ENCODE measurements at regions not wholly inside any gene's neighbourhood (a gene's known extent, or its start where the extent isn't known, plus 50 kb on each side); places are given as distances from the start of the nearest gene placed in this dataset.
A peak's percentile ranks its signal among the peaks of the same experiment; 100 is the strongest.

GRCh38 chr2:64221935-64222334 lies 77.7 kb upstream of the PELI1 start:
- DNase-seq (ENCODE audit: low read depth, low spot score), result no peak

DNA sequence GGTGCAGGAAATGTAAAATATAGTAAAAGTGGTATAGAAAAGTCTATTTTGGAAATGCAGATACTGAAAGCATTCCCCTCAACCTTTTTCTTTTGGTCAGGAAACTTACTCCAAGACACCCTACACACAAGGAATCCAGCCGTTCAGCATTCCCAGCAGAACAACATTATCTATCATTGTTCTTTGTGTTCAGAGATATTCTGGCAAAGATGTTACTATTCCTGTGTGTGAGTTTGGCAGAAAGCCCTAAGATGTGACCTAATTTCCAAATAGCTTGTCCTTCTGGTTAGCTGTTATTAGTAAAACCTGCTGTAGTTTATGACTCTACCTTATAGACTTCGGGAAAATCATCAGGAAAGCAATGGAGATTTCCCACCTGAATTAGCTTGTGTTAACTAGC lies 78.1 kb upstream of the PELI1 start:
- peak; percentile 18 for DNase-seq (ENCODE audit: low read depth, low spot score)

DNA sequence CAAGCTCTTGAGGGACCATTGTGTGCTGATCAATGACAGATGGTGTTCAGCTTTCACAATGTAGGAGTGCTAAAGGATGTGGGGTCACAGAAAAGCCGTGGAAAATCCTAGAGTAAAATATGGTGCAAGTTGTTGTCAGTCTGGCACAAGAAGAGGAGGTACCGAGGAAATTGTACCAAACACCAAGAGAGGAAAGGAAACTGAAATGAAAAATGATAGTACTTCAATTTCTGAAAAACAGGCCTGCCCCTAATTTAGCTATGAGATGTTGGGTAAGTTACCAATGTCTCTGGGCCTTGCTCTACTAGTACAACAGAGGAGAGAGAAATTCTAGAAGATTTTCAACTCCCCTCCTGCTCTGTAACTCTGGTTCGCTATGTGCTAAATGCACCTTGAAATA lies 78.8 kb upstream of the PELI1 start:
- no peak for DNase-seq (ENCODE audit: low read depth, low spot score)

GRCh38 chr2:64225491-64225890 lies 81.3 kb upstream of the PELI1 start:
- DNase-seq (ENCODE audit: low read depth, low spot score), result no peak

DNA sequence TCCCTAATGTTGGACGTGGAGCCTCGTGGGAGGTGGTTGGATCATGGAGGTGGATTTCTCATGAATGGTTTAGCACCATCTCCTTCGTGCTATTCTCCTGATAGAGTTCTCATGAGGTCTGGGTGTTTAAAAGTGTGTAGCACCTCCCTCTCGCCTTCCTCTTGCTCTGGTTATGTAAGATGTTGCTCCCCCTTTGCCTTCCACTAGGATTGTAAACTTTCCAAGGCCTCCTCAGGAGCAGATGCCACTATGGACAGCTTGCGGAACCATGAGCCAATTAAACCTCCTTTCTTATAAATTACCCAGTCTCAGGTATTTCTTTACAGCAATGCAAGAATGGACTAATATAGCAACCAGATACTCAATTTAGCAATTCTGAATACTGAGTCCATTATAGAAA lies 82.4 kb upstream of the PELI1 start:
- DNase-seq (ENCODE audit: low read depth, low spot score), result no peak

- no peak for DNase-seq (ENCODE audit: low read depth, low spot score)
Measured at GRCh38 chr2:64227603-64228125, 83.4 kb upstream of the PELI1 start.

GRCh38 chr2:64228126-64228678 lies 84.0 kb upstream of the PELI1 start:
- peak; percentile 85 for DNase-seq (ENCODE audit: low read depth, low spot score)

GRCh38 chr2:64228918-64229317 lies 84.7 kb upstream of the PELI1 start:
- no peak for DNase-seq (ENCODE audit: low read depth, low spot score)

GRCh38 chr2:64230540-64230939 lies 86.3 kb upstream of the PELI1 start:
- no peak for DNase-seq (ENCODE audit: low read depth, low spot score)

DNA sequence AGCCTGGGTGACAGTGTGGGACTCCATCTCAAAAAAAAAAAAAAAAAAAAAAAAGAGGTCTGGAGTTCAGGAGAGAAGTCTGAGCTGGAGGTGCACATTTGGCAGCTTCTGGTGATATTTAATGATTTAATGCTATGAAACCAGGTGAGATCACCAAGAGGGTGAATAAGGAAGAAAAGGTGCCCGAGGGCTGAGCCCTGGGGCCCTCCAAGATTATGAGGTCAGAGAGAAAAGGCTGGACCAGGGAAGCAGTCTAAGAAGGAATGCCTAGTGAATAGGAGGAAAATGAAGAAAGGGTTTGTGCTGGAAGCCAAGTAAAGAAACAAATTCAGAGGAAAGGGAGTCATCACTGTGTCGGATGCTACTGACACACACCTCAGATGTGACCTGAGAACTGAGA lies 88.0 kb upstream of the PELI1 start:
- no peak for DNase-seq (ENCODE audit: low read depth, low spot score)

DNA sequence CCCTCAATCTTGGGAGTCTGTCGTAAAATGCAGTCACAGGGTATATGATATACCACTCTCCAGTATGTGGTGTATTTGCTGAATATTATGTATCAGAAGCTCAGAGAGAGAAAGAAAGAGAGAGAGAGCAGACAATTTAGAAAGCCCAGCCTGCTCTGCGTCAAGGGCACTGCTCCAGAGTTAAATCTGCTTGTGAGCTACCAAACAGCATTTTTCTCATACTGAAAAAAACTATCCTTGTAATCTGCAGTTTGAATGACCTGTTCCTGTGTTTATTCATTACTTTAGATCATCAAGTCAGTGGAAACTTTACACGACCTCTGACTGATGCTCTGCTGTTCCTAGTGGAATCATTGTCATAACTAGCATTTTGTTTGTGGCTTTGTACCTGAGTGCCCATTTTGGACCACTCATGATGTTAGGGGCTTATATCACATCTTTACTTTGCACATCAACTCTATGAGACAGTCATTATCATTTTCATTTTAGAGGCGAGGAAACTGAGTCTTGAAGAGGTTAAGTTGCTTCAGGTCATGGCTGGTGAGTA lies 89.2 kb upstream of the PELI1 start:
- no peak for DNase-seq (ENCODE audit: low read depth, low spot score)

DNA sequence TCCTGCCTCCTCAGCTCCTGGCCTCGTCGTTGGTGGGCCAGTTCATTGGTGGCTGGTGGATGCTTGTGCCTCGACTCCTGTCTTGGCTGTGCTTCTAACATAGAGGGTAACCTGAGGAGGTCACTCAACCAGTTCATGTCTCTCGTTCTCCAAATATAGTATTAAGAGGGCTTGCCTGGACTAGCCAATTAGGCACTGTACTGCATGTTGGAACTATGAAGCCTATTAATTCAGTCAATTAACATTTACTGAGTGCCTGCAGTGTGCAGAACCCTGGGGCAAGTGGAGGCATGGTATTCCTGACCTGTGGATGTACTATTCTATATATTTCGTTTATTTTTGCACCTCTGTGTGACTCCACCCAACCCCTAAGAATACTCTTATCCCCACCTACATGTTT lies 89.9 kb upstream of the PELI1 start:
- no peak for DNase-seq (ENCODE audit: low read depth, low spot score)

GRCh38 chr2:64234785-64235184 lies 90.6 kb upstream of the PELI1 start:
- DNase-seq (ENCODE audit: low read depth, low spot score), result no peak

GRCh38 chr2:64237266-64237665 lies 93.0 kb upstream of the PELI1 start:
- DNase-seq (ENCODE audit: low read depth, low spot score), result no peak

DNA sequence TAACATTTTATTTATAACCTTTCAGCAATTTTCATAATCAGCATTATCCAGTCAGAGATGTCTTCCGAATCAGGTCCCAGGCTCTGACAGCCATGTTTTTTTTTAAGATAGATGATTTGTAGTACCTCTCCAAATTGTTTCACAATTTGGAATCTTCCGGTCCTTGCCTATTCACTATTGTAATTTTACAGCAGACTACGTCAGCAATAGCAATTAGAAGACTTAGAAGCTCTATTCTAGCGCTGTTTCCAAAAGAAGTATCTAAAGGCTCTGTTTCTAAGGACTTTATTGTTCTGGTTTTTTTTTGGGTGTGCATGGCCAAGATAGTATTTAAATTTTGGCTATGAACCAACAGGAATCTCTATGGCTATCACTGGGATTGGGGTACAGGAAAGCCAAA lies 94.6 kb upstream of the PELI1 start:
- no peak for DNase-seq (ENCODE audit: low read depth, low spot score)

DNA sequence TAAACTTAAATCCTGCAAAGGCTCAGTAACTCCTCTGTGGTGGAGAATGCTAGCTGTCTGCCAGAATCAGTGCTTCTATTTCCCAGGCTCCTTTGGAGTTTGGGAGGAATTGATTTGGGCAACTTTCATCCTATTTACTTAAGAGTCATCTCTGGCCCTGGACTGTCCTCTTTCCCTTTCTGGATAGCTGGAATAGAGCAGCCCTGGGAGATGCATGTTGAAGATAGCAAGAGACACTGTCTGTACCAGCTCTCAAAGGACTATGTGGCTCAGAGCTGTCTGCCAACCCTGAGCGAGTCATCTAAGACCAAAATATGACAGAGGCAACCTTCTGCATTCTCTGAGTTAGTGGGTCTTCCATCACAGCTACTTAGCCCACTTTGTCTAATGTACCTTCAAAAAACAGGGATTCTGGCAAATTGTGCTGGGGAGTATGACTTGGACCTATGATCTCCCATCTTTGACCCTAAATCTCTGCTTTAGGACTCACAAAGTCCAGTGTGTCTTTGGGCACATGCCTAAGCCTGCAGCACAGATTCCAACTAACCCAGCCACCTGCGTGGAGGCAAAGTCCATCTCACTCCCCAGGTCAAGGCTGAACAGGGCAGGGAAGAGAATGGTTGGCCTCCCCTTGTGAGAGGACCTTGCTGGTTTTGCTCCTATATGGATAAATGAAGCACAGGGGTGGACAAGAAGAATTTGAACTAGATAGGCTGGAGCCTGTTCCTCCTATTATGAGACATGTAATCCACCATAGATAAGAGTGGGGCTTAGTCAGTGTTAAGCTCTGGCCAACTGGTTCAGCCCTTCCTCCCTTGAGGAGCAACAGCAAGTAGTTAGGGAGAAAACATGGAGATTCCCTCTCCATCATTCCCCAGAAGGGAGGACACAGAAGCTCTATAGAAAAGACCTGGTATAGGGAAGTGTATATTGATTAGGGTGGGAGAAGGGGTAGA lies 99.1 kb upstream of the PELI1 start:
- DNase-seq (ENCODE audit: low read depth, low spot score), result no peak

GRCh38 chr2:64244037-64244416 lies 99.8 kb upstream of the PELI1 start:
- no peak for DNase-seq (ENCODE audit: low read depth, low spot score)

GRCh38 chr2:64245631-64246030 lies 101.4 kb upstream of the PELI1 start:
- no peak for DNase-seq (ENCODE audit: low read depth, low spot score)

GRCh38 chr2:64246962-64247361 lies 102.7 kb upstream of the PELI1 start:
- no peak for DNase-seq (ENCODE audit: low read depth, low spot score)

- DNase-seq (ENCODE audit: low read depth, low spot score), result no peak
Measured at GRCh38 chr2:64249426-64249825, 105.2 kb upstream of the PELI1 start.

- no peak for DNase-seq (ENCODE audit: low read depth, low spot score)
Measured at GRCh38 chr2:64250063-64250462, 105.8 kb upstream of the PELI1 start.

DNA sequence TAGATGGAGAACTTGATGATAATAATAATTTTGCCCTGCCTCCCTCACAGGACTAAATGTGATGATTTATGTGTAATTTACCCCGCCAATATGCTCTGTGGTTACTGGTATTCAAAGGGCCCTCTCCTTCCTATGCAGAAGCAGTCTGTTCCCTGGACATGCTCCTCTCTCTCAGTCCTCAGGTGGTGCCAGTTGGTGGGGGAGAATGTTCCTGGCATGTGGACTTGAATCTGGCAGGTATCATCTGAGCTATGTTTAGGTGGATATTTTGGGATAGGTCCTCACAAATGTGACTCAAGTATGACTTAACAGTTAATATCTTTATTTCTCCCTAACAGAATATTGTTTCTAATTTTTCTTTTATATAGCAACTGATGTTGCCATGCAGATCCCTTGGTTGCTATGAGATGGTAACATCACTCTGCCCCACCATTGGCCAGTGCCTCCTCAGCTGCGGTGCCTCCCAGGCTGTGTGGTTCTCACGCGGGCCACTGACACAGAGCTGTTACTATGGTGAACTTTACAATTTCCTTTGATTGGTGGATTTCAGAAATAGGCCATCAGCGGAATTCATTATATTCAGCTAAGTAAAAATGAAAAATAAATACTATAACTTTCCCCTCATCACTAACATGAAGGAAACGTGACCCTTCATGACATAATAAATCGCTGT lies 106.7 kb upstream of the PELI1 start:
- DNase-seq (ENCODE audit: low read depth, low spot score), result no peak
